Smooth muscle cell (in vitro differentiated cells): ENCODE measurements at regions not wholly inside any gene's neighbourhood (a gene's known extent, or its start where the extent isn't known, plus 50 kb on each side); places are given as distances from the start of the nearest gene placed in this dataset.

Experiments used
- DNase-seq: peaks from one replicate; lab custom pipeline; 2025; ENCODE audit not compliant: unreplicated experiment; lab: John Stamatoyannopoulos, UW
- H2AFZ ChIP-seq: fragments of 200-600 bp; sonication (generic); 2 replicates; pipeline ENCODE4 v1.6.0; 2016; ENCODE audit warnings: antibody characterized with exemption, low read depth, mild to moderate bottlenecking
- H3F3A ChIP-seq: fragments of 200-600 bp; sonication (generic); 2 replicates; pipeline ENCODE4 v1.6.0; 2017; ENCODE audit warnings: antibody characterized with exemption, low read depth
- H3K27ac ChIP-seq: fragments of 200-600 bp; sonication (generic); 2 replicates; pipeline ENCODE4 v1.5.1; 2016; ENCODE audit warnings: low read depth, mild to moderate bottlenecking
- H3K27me3 ChIP-seq: fragments of 200-600 bp; sonication (generic); 2 replicates; pipeline ENCODE4 v1.6.1; 2016; ENCODE audit warnings: low read depth, mild to moderate bottlenecking
- H3K36me3 ChIP-seq: fragments of 200-600 bp; sonication (generic); 2 replicates; pipeline ENCODE4 v1.5.1; 2016; ENCODE audit warnings: low read depth
- H3K4me1 ChIP-seq: fragments of 200-600 bp; sonication (generic); 2 replicates; pipeline ENCODE4 v1.5.1; 2016; ENCODE audit warnings: low read depth
- H3K4me2 ChIP-seq: fragments of 200-600 bp; sonication (generic); 2 replicates; pipeline ENCODE4 v1.6.0; 2016; ENCODE audit warnings: mild to moderate bottlenecking
- H3K4me3 ChIP-seq: fragments of 200-600 bp; sonication (generic); 2 replicates; pipeline ENCODE4 v1.5.1; 2016; ENCODE audit warnings: mild to moderate bottlenecking
- H3K79me2 ChIP-seq: fragments of 200-600 bp; sonication (generic); 2 replicates; pipeline ENCODE4 v1.6.0; 2016; ENCODE audit warnings: low read depth, mild to moderate bottlenecking
- H3K9ac ChIP-seq: fragments of 200-600 bp; sonication (generic); 2 replicates; pipeline ENCODE4 v1.6.0; 2016; ENCODE audit warnings: low read depth
- H3K9me3 ChIP-seq: fragments of 200-600 bp; sonication (generic); replicated peaks from 2 replicates; pipeline ENCODE4 v1.5.1; 2016; ENCODE audit warnings: low read depth
- H4K20me1 ChIP-seq: fragments of 200-600 bp; sonication (generic); 2 replicates; pipeline ENCODE4 v1.6.0; 2016; ENCODE audit warnings: low read depth
- CTCF ChIP-seq: fragments of 200-600 bp; sonication (generic); IDR thresholded peaks from 2 replicates; pipeline ENCODE4 v1.5.1; 2017; ENCODE audit warnings: borderline replicate concordance, mild to moderate bottlenecking, antibody characterized with exemption; ENCODE audit not compliant: insufficient read depth, poor library complexity, severe bottlenecking
- WGBS: methylation state at CpG from one replicate; pipeline ENCODE4 v1.1.7; 2016; ENCODE audit warnings: low lambda C conversion rate; 5-methylcytosine and 5-hydroxymethylcytosine counted together

- Histone ChIP-seq H3K4me3 (no peak overlapping the region), H3K27ac (no peak overlapping the region), H4K20me1 (no peaks in the 10 kb centered on the region), H3K4me1 (peaks cover 4% of the 10 kb centered on the region), H3K9ac (no peak overlapping the region), H3K27me3 (no peaks in the 10 kb centered on the region), H2AFZ (no peak overlapping the region), H3K4me2 (no peak overlapping the region), H3K36me3 (no peaks in the 10 kb centered on the region), H3K79me2 (no peaks in the 10 kb centered on the region), H3F3A (no peaks in the 10 kb centered on the region), H3K9me3 (no peaks in the 10 kb centered on the region)
- 85% methylated on average over 2 of the region's 2 CpGs for WGBS
- TF ChIP-seq CTCF, result no peak
- no peak for DNase-seq
Observed at GRCh38 chr5:126129431-126129830, 293.8 kb upstream of the GRAMD2B start.

- Histone ChIP-seq H4K20me1 (no peaks in the 10 kb centered on the region), H3K4me3 (no peak overlapping the region), H3K27me3 (no peaks in the 10 kb centered on the region), H3K36me3 (no peaks in the 10 kb centered on the region), H3K4me2 (no peak overlapping the region), H3K27ac (no peak overlapping the region), H3F3A (peaks cover 10% of the 10 kb centered on the region), H3K9me3 (no peaks in the 10 kb centered on the region), H3K9ac (no peak overlapping the region), H3K79me2 (no peaks in the 10 kb centered on the region), H2AFZ (no peak overlapping the region), H3K4me1 (peaks cover 11% of the 10 kb centered on the region)
- 76% methylated on average over 1 of the region's 1 CpG for WGBS
- TF ChIP-seq CTCF, result no peak
- DNase-seq, result no peak
Observed at GRCh38 chr5:126133424-126133823, 289.8 kb upstream of the GRAMD2B start.

- DNase-seq, result no peak
- peak overlapping the region; percentile 81 for H3K4me2 ChIP-seq
- no peak overlapping the region for H3K4me3 ChIP-seq
- H3K9me3 ChIP-seq, result no peaks in the 10 kb centered on the region
- TF ChIP-seq CTCF, result no peak
- H3K36me3 ChIP-seq, result no peaks in the 10 kb centered on the region
- peak overlapping the region; percentile 7 for H2AFZ ChIP-seq
- H4K20me1 ChIP-seq, result no peaks in the 10 kb centered on the region
- no peaks in the 10 kb centered on the region for H3K27me3 ChIP-seq
- peak overlapping the region; percentile 64 for H3K9ac ChIP-seq
- H3K27ac ChIP-seq, result peak overlapping the region; percentile 95
- WGBS, result 31% methylated on average over 2 of the region's 2 CpGs
- no peaks in the 10 kb centered on the region for H3K79me2 ChIP-seq
- peaks cover 21% of the 10 kb centered on the region for H3F3A ChIP-seq
- H3K4me1 ChIP-seq, result peaks cover 26% of the 10 kb centered on the region
Observed at GRCh38 chr5:126137891-126138280, 285.3 kb upstream of the GRAMD2B start.

GRCh38 chr5:126138281-126138931 lies 284.8 kb upstream of the GRAMD2B start:
- Histone ChIP-seq H3K4me3 (peak overlapping the region; percentile 1), H2AFZ (no peak overlapping the region), H3K9me3 (no peaks in the 10 kb centered on the region), H3K4me1 (peaks cover 26% of the 10 kb centered on the region), H3K27me3 (no peaks in the 10 kb centered on the region), H3K79me2 (no peaks in the 10 kb centered on the region), H3K36me3 (no peaks in the 10 kb centered on the region), H3K9ac (peak overlapping the region; percentile 64), H3F3A (peaks cover 21% of the 10 kb centered on the region), H3K4me2 (peak overlapping the region; percentile 81), H3K27ac (peak overlapping the region; percentile 95), H4K20me1 (no peaks in the 10 kb centered on the region)
- TF ChIP-seq CTCF, result no peak
- 19% methylated on average over 3 of the region's 3 CpGs for WGBS
- DNase-seq, result no peak
